ENCODE measurements at regions not wholly inside any gene's neighbourhood (a gene's known extent, or its start where the extent isn't known, plus 50 kb on each side); places are given as distances from the start of the nearest gene placed in this dataset.

DNA sequence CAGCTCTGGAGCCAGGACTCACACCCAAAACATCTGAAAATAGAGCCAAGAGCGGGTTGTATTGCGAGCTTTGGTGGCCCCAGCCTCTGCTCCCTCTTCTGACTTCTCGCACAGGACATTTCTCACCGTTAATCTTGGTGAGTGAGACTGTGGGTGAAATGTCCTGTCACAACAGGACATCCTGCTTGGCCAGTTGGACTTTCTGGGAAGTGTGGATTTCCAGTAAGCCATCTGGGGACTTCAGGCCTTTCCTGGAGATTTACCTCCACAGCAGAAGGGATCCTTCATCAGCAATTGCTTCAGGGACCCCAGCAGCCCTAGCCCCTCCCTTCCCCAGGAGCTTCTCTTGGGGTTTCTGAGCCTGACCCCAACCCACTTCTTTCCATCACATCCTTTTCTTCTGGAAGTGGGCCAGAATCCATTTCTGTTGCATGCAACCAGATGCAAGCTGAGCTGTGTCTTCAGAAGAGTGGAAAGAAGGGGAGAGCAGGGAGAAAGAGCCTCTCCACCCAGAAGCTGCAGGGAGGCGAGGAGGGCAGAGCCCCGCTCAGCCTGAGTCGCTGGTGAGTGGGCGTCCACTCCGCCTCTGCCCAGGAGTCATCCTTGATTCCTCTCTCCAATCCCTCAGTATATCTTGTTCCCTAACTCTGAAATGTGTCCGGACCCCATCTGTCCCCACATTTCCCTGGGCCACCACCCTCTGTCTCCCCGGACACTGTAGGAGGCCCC, 50.3 kb upstream of the GADD45G start:
- DNase-seq = no peak

DNA sequence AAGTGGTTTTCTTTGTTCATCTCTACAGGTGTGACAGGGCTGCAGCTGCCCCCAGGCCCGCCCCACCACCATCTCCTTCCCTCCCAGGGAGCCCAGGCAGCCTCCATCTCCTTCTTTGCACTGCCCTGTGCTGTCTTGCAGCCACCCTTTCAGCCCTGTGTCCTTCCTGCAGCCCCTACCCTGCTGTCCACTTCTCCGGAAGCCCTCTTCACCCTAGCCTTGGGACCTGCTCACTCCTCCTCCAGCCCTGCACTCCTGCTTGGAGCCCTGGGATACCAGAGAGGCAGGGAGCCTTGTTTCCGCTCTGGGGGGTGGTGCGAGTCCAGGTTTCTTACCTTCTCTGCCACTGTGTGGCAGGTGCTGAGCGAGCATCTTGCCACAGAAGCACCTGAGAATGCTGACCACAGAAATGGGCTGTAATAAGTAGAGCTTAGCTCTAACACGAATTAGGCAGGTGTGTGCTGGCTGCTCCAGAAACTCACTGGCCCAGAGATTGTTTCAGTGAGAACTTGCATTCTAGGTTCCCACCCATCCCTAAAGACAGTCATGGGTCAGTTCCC, 51.3 kb upstream of the GADD45G start:
- DNase-seq = no peak

DNA sequence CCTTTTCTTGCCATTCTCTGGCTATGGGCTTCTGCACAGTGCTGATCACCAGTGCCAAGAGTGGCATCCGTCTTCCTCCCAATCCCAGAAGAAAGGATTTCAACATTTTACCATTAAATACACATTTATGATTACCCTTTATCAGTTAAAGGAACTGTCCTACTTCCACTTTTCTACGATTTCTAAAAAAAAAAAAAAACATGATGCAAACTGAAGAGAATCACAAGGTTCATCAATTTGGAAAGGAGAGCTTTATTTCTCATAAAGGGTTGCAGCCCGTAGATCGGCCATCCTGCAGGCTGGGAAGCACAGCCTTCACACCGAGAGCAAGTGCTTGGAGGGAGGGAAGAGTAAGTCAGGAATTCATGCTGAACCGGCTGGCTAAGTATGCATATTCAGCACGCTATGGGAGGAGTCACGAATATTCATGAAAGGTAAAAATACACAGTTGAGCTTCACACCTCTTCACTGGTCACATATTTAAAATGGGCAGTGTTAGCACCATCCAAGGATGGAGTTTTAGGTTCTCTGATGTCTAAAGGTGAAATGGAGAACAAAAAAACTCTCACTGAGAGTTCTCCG, 52.5 kb upstream of the SEMA4D start:
- no peak for DNase-seq

DNA sequence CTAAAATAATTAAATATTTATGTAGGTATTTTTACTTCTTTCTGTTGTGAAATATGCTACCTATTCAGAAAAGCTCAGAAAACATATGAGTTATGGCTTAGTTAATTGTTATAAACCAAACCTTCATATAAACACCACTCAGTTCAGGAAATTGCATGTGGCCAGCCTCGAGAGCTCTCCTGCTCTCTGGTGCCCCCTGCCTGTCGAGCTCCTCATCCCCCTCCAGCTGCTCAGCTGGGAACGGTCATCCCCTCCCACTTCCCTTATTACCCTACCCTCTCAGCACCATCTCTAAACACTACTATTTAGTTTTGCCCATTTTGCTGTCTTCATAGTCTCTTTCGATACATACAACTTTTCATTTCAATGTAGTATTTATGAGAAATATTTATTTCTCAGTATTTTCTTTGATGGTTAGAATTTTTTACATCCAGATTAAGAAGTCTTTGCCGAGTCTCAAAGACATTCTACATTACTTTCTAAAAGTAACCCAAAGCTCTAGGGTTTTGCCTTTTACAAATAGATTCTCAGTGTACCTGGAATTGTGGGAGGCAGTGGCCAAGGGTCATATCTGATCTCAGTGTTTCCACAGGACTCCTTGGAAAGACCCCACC, 51.2 kb upstream of the SEMA4D start:
- peak; percentile 83 for DNase-seq

DNA sequence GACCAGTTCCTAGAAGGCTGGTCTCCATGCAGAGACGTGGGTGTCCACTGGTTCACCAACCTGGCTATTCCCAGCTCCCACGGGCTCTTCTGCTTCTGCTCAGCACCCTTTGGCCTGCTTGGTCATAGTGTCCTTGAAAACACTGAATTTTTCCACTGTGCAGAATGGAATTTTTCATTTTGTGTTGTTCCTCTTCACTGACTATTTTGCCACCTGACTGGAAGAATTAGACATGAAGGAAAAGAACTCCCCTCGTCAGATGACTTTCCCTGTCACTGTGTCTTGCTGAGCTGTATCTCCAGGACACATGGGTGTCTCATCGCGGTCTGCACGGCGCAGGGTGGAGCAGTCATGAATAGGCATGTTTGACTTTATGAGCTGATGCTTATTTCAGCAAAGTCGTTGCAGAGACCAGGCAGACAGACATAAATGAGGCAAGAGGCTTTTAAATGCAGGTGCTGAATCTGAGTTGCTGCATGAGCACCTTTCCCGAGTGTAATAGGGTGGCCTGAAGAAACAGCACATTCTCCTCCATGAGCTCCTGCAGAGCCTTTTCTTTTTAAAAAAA, 50.2 kb upstream of the SEMA4D start:
- DNase-seq = no peak
